NCI-H2171 treated with DMSO at 0.1 percent for 48 hours (cell line): ENCODE measurements at regions not wholly inside any gene's neighbourhood (a gene's known extent, or its start where the extent isn't known, plus 50 kb on each side); places are given as distances from the start of the nearest gene placed in this dataset.
A peak's percentile ranks its signal among the peaks of the same experiment; 100 is the strongest.

Experiments
- DNase-seq: peaks from one replicate; lab custom pipeline; 2025; lab: John Stamatoyannopoulos, UW

DNA sequence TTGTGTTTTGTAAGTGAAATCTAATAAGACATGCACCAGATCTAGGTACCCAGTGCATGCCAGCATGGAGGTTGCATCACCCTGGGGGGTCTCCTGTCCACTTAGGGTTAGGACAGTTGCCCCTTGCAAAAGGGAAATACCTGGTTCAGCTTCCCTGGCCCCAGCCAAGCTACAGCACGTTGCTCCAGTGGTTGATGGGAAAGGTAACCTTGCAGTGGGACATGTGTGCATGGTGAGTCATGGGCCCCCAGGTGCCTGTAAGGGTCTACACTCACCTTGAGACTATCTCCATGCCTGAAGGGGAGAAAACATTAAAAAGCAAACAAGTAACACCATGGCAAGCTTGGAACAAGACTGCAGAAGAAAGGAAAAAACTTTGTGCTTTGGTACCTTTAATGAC is 143.9 kb downstream of the LSM5 start:
- no peak for DNase-seq

DNA sequence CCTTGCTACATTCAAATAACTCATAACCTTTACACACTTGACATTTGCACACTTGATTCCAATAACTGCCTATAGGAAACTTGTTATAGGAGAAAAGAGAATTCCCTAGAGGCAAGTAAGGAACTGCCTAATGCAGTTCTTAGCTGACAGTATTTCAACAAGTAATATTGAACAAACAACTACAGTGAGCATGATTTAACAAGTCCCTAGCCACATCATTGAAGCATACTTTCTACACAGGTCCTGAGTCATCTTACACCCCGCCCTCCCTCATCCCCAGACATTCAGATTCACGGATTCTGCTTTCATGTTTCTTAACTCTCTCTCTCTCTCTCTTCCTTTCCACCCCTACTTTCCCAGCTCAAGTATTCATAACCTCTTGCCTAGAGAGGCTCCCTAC is 153.5 kb downstream of the LSM5 start:
- peak; percentile 49 for DNase-seq

DNA sequence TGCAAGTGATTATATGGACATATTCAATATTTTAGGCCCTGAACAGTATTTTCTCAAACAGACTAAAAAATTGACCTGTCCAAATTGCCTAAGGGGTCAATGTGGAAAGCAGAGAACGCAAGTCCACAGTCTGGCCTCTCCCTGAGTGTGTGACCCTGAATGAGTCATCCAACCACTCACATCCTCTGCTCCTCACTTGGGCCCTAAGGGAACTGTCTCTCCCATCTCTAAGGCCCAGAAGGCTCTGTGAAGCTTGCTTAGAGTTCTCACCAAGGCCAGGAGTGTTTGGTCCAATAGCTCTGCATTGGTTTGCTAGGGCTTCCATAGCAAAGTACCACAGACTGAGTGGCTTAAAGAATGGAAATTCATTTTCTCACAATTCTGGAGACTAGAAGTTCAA is 155.1 kb downstream of the LSM5 start:
- no peak for DNase-seq

DNA sequence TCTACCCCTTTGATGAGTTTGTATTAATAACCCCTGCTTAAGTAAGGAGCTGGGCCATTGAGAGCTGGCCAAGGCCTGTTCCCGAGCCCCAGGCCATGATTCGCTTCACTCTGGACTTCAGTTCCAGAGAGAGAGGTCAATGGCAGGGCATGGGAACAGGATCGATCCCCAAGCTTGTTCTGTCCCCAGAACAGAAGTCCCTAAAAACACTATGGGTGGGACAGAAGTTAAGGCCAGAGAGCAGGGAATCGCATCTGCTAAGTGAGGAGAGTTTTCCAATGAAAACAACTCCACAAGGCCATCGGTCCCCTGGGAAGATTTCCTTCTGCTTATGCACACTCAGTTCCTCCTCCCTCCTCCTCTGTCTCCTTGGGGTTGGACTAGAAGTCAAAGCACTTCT is 159.6 kb downstream of the LSM5 start:
- no peak for DNase-seq

DNA sequence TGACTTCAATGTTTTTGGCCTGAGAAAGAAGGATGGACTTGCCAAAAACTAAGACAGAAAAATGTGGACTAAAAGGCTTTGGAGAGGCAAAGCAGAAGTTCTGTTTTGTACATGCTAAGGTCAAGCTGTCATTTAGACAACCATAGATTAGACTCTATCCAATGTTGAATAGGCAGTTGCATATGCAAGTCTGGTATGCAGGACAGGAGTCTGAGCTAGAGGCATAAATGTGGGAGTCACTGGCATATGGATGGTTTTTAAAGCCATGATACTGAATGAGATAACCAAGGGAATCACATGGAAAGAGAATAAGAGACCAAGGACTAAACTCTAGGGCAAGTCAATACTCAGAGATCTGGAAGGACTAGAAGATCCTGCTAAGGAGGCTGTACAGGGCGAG is 164.1 kb downstream of the LSM5 start:
- DNase-seq, result no peak

DNA sequence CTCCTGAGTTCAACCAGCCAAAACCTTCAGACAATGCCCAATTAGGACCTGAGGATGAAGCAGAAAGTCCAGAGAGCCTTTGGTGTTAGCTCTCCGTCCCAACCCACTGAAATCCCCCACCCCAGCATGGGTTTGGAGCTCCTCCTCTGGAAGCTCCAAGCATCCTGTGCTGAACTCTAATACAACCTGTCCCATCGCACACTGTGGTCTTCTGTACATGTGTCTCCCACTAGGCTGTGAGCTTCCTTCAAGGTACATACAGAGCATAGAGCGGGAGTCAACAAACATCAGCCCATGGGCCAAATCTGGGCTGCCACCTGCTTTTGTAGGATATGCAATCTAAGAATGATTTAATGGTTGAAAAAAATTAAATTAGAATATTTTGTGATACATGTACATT is 166.5 kb downstream of the LSM5 start:
- DNase-seq, result no peak

DNA sequence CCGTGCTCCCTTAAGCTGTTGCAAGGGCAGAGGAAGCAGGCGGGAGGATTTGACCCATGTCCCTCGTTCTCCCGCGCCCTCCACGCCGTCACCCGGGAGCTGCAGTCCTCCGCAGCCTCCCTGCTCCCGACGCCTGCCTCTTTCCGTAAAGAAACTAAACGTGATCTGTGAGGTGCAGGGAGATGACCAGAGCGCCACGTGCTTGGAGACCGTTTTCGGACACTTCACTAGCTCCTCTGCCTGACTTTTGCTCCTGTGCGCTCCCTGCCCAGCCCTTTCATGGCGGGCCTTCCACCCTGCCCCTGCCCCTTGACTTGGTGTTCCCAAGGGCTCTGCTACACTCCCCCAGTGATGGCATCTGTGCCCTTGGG is 171.2 kb downstream of the LSM5 start:
- no peak for DNase-seq

DNA sequence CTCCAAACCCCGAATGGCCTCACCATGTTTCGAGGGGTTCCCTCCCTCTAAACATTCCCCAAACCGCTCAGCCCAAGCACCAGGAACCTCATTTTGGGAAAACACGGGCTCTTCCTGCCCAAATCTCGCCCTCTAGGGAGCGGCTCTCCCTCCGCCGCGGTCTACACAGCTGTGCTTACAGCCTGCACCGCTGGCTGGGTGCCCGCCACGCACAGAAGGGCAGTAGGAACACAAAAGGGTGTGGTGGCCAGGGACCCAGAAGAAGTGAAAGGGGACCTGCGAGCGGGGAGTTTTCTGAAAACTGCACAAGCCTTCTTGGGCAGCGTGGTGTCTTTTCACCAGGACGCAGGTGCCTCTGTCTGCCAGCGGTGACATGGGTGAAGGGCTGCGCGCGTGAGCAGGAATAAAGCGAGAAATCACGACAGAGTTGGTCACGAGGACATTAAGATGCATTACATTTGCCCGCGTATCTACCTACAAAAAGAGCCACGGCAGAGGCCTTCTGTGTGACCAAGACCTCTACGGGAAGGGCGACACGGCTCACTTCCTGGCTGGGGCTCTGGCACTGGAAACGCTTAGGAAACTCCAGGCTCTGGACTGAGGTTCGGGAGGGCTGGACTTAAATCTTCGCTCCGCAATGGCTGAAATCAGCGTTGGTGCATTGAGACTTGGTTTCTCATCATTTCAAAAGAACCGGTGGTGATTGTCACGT is 171.7 kb downstream of the LSM5 start:
- no peak for DNase-seq

DNA sequence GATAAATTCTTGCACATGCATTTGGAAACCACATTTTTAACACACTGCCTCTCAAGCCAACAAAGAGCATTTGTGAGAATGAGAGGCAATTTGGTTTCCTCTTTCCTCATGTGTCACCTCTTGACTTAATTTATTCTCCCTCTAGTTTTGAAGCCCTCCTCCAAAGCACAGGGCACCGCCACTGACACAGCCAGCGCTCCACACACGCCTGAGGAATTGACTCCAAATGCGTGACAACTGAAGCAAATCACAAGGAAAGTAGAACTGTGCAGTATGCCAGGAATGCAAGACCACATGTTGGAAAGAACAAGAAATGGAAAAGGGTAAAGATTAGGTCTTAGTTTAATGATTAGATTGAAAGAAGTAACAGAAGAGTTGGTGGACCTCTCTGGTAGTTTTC is 173.3 kb downstream of the LSM5 start:
- no peak for DNase-seq

DNA sequence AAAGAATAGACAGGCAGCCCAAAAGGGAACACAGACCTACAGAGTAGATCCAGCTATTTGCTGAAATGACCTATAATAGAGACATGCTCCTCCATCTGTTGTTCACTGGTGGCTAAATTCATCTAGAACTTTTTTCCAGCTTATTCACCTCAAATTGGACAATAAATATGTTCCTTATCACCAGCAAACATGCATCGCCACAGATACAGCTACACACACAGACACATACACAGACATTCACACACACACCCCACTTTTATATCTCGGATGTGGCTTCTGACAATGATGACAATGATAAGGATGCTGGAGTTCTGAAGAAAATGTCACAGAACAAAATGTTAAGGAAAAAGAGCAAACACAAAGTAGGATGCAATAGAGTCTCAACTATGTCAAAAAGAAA is 175.4 kb downstream of the LSM5 start:
- DNase-seq, result no peak

DNA sequence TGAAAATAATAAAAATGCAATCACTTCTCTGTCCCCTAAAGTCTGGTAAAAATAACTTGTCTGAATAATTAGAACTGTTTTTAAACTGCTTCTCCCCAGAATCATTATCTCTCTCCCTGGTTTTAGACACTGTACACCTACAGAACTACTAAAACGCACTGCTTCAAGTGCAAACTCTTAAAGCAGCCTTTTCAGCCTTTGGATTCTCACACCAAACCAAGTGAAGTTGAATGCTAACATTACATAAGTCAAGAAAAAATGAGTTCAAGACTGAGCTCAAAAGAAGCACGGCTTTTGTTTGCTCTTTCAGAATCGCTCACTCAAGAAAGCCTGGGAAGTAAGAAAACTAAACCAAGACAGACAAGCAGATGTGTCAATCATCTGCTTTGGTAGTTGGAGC is 188.8 kb downstream of the LSM5 start:
- DNase-seq, result no peak

DNA sequence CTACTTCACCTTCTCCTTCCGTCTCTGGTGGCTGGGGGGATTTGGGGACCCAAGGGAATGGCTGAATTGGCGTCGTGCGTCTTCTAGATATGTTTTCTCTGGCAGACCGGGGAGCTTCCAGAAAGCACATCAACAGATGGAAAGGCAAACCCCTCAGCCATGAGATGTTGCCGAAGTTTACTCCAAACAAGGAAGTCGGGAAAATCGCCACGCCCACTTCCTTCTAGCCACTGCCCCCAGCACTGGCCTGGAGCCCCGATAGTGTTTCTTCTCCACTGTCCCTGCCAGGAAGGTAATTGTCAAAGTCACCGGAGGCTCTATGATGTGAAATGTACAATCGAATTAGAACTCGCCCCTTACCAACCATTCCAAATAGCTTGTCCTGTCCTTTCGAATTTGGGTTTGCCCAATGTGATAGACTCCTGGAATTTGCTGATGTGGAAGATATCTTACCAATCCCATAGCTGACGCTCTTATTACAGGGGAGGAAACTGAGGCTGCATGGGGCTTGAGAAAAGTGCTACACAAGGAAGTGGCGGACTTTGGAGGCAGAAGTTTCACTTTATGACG is 191.0 kb downstream of the LSM5 start:
- DNase-seq, result peak; percentile 67

DNA sequence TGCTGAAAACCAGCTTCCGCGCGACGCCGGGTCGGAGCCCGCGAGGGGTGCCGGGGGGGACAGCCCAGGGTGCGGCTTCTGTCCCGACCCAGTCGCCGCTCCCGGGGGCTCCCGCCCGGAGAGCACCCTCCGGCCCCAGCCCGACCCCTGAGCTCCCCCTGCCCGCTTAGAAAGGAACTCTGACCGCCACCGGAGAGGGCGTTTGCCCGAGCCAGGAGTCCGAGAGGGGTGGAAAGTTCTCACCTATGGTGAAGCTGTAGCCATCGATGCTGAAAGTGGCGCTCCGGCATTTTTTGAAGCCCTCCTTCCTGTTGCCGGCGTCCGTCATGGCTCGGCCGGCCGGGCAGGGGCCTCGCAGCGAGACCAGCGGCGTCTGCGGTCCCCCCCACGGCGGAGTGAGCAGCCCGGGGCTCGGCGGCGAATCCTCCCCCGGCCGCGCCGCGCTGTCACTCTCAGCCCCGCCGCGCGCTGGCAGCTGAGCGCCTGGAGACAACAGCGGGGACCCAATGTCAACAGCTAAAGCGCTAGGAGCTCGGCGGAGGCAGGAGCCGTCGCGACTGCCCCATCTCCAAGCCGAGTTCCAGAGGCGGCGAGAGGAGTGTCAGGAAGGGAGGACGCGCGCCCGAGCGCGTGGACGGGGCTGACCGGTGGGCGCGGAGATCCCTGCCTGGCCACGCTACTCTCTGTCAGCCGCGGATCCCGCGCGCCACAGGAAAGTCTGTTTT is 191.6 kb downstream of the LSM5 start:
- DNase-seq, result peak; percentile 67

DNA sequence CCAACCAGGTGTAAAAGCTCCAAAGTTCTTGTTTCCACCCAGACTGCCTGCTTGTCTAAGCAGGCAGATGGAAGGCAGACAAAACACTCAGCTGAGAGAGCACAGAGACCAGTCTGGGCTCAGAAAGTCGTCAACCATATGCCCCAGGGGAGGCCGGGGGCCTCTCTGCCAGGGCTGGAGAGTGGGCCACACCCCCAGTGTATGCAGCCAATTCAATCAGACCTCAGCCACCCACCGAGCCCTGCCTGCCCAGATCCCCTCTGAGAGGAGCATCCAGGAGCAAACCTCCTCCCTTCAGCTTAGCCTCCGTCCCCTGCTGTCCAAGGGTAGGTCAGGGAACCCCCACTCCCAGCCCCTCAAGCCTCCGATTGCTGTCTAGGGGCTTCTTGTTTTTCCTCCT is 196.3 kb downstream of the LSM5 start:
- DNase-seq, result peak; percentile 88

DNA sequence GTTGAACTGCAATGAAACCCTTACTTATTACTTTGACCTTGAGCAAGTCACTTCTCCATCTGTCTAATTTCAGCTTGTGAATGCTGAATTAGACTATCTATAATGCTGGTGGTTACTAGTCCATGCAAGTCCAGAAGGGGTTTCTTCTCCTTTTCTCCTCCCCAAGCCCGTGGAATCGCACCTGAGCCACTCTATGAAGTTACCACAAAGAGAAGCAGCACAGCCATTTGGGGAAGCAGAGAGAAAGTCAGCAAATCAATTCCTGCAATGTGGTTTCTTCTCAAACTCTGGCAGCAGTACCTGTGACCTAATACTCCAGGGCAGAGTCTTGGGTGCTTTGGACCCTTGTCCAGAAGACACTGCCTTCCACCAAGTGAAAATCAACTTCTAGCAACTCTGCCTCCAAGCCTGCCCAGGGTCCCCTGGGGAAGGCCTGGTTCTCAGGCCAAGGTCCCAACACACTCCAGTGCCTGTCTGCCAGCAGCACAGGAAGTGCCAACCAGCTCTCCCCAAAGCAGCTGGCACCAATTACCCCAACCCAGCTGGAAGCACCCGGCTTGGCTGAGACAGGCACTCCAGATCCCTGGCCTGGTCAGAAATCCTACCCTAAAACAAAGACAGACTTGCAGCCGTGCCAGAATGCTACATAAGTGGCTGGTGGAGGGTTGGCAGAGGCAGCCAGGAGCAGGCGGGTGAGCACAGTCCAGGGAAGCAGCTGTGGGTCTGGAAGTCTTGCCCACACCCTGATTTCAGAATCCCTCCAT is 200.3 kb downstream of the LSM5 start:
- peak; percentile 81 for DNase-seq

DNA sequence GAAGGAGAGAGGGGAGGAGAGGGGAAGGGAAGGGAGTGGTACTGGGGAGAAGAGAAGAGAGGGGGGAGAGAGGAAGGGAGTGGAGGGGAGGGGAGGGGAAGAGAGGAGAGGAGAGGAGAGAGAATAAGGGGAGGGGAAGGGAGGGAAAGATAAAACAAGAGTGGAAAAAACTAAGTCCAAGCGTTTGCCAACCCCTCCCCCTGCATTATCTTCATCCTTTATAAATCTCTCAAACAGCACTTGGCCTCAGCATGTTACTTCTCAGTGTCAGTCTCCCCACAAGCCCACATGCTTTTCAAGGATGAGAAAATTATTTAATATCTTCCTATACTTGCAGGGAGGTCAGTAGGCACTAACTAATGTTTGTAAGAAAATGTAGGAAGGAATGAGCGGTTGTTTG is 204.5 kb downstream of the LSM5 start:
- DNase-seq, result no peak

DNA sequence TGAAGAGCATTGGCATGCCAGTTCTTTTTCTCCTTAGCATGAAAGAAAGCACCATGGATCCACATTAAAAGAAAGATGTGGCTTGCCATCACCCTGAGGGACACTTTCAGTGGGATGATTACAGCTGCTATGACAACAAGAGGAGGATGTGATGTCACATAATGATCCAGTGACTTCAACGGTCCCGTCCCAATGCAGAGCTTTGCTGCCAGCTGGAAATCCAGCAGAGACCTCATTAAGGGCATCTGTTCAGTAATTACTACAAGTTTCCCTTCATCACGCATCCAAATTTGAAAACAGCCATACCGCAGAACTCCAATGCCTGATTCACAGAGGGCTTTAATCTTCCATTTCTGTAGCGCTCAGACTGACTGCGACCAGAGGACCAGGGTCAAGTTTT is 206.6 kb downstream of the LSM5 start:
- DNase-seq, result peak; percentile 72

DNA sequence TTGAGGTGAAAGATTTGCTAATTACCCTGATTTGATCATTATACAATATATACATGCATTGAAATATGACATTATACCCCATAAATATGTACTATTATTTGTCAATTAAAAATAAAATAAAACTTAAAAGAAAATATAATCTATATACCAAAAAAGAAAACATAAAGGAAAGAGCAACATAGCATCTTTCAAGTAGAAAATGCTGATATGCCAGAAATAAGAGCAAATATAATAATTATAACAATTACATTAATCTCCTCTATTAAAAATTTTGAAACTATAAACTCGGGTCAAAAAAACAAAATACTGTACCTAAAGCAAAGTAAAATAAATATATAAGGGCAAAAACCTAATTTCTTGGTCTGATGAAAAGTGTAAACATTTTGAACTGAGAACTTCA is 209.3 kb upstream of the PDE1C start:
- no peak for DNase-seq

DNA sequence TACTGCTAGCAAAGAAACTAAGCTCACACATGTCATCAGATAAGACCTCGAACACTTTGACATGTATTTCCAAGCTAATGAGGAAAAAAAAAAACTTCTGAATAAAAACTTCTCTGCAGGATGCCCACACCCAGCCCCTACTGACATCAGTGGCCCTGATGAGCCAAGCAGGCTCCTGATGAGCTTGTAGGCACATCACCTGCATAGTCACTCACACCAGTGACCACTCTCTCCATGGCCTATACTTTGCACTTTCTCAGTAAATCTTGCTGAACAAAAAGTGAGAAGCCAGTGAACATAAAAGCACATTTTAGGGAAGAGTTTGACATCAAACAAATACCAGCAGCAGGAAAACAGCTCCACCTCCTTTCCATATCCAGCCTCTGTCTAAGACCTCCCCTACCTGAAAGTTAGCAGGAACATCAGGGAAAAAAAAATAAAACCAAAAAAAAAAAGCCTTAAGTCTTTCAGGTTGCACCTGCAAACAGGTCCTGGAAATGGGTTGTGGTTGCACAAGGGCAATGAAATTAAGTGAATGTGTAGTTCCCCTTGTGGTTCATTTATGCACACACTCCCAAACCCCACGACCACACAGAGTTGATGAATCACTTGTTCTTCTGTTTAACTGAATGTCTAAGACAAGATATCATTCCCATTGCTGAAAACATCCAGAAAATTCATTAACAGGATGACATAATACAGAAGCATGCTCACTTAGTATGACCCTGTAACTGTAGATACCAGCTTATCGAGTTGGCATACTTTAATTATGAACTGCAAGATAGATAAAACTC is 205.2 kb upstream of the PDE1C start:
- DNase-seq, result no peak

DNA sequence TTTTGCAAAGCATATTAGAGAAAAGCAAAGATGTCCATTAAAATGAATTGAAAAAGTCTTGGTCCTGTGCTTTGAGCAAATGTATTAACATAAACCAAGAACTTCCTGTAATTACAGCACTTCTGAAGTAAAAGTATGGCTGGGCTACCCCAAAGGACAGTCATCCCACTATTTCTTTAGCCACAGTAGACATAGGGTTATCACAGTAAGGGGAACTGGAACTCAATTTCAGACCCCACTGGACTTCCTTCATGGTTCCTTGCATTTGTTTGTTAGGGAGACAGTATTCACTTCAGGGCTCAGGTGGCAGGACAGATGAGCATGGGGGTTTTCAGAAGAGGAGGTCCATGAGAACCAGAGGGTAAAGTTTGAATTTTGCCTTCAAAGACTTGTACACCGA is 203.1 kb upstream of the PDE1C start:
- DNase-seq, result no peak

DNA sequence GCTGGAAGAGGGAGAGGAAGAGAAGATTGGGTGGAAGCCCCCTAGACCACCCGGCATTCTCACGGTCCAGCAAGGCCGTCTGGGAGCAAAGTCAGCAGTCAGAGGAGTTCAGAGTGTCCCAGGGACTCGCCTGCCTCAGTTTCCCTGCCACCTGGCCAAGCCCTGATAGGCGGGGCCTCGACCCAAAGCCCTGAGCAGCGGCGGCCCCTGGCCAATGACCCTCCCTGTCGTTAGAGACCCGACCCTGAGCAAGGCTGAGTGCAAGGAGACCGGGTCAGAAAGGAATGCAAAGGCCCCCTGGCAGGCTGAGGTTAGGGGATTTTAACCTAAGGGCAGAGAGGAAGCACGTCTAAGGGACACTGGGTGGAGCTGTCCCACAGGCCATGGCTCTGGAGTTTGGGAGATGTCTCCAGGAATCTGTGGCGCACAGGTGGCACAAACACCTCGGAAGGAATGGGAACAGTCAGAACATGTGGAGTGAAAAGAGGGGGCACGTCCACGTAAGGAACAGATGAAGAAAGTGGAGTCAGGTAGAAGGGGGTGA is 196.8 kb upstream of the PDE1C start:
- no peak for DNase-seq
